ENCODE measurements at regions not wholly inside any gene's neighbourhood (a gene's known extent, or its start where the extent isn't known, plus 50 kb on each side); places are given as distances from the start of the nearest gene placed in this dataset.

DNA sequence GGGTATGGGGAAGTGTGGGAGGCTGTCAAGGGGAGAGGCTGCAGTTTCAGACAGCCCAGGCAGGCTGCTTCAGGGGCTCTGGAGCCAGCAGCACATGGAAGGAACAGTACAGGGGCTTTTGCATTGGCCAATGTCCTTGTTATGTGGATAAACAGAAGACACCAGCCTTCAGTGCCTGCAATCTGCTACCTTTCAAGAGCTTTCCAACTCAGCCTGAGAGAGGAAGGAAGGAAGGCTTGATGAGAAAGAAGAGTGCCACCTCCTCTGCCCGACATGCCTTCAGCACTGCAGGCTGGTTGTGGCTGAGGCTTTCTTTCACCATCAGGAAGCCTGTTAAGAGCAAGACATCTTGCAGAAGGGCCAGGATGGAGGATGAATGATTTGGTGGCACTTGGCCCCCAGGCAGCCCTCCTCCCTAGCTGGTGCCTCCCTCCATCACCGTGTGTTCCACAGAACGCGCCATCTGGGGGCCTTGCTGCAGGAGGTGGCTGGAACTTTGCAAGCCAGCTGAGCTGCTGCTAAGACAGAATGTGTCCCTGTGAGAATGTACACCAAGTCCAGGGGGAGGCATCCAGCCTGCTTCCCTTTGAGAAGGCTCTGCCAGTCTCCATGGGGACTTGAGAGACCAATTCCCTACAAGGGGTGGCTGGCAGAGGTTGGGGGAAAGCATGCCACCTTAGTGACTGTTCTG, 372.4 kb upstream of the PROX1 start:
- TF ChIP-seq EZH2 (IDR thresholded peaks at IDR 0.05; ENCODE audit: low read length): no peak
- TF ChIP-seq, protein P1, sequence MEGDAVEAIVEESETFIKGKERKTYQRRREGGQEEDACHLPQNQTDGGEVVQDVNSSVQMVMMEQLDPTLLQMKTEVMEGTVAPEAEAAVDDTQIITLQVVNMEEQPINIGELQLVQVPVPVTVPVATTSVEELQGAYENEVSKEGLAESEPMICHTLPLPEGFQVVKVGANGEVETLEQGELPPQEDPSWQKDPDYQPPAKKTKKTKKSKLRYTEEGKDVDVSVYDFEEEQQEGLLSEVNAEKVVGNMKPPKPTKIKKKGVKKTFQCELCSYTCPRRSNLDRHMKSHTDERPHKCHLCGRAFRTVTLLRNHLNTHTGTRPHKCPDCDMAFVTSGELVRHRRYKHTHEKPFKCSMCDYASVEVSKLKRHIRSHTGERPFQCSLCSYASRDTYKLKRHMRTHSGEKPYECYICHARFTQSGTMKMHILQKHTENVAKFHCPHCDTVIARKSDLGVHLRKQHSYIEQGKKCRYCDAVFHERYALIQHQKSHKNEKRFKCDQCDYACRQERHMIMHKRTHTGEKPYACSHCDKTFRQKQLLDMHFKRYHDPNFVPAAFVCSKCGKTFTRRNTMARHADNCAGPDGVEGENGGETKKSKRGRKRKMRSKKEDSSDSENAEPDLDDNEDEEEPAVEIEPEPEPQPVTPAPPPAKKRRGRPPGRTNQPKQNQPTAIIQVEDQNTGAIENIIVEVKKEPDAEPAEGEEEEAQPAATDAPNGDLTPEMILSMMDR (optimal IDR thresholded peaks at IDR 0.05 in 1 of 3, IDR thresholded peaks at IDR 0.05 in 1 of 3, conservative IDR thresholded peaks at IDR 0.05 in 1 of 3; ENCODE audit: extremely low read depth in 1 of 3, insufficient read depth in 2 of 3, low read length in 3 of 3): no peak
- Histone ChIP-seq H3K79me2 (ENCODE audit: control insufficient read depth, insufficient read depth, low read length) (no peaks in the 10 kb centered on the region), H4K20me1 (ENCODE audit: control insufficient read depth, extremely low read depth, insufficient read depth, low read length) (no peaks in the 10 kb centered on the region), H3K4me2 (ENCODE audit: control insufficient read depth, extremely low read depth, insufficient read depth, low read depth, low read length) (no peak overlapping the region), H3K4me3 (ENCODE audit: control insufficient read depth in 2 of 3, extremely low read depth in 1 of 3, insufficient read depth in 2 of 3, low read depth in 1 of 3, low read length in 3 of 3) (no peak overlapping the region), H2AFZ (ENCODE audit: control insufficient read depth, low read length) (no peak overlapping the region), H3K9ac (ENCODE audit: control insufficient read depth, extremely low read depth, insufficient read depth, low read length) (no peak overlapping the region), H3K4me1 (ENCODE audit: control insufficient read depth, extremely low read depth, insufficient read depth, low read length) (no peaks in the 10 kb centered on the region), H3K27me3 (ENCODE audit: control insufficient read depth, extremely low read depth, insufficient read depth, low read length) (no peaks in the 10 kb centered on the region), H3K9me1 (ENCODE audit: control insufficient read depth, extremely low read depth, insufficient read depth, low read length) (no peaks in the 10 kb centered on the region), H3K36me3 (ENCODE audit: control insufficient read depth in 2 of 2, extremely low read depth in 1 of 2, insufficient read depth in 2 of 2, low read length in 2 of 2) (no peaks in the 10 kb centered on the region), H3K27ac (ENCODE audit: control insufficient read depth, insufficient read depth, low read length) (no peak overlapping the region), H3K9me3 (ENCODE audit: control insufficient read depth, low read depth, low read length) (no peaks in the 10 kb centered on the region)
- FAIRE-seq (no peak), DNase-seq (ENCODE audit: low read depth, low spot score) (no peak)
- dilution Hi-C loops (cut with MboI; ENCODE audit: extremely low pct_ligation_motif_present, low sequenced_read_pairs): no loop called here

DNA sequence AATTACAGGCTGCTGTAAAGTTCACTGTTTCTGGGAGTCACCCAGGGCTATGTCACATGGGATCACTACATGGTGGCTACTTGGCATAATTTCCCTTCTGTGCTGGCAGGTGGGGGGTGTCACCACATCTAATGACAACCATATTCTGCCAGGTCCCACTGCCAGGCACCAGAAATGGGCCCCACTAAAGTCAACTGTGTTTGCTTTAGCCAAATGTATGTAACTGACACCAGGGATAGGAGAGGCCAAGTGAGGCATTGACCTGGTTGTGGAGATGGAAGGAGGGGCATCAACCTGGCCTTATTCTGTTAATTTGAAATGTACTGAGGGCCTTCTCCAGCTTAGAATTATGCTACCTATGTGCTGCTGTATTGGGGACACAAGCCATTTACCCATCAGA, 370.6 kb upstream of the PROX1 start:
- H4K20me1 ChIP-seq (ENCODE audit: control insufficient read depth, extremely low read depth, insufficient read depth, low read length): no peaks in the 10 kb centered on the region
- H2AFZ ChIP-seq (ENCODE audit: control insufficient read depth, low read length): no peak overlapping the region
- H3K4me2 ChIP-seq (ENCODE audit: control insufficient read depth, extremely low read depth, insufficient read depth, low read depth, low read length): no peak overlapping the region
- DNase-seq (ENCODE audit: low read depth, low spot score): no peak
- H3K9ac ChIP-seq (ENCODE audit: control insufficient read depth, extremely low read depth, insufficient read depth, low read length): no peak overlapping the region
- H3K4me1 ChIP-seq (ENCODE audit: control insufficient read depth, extremely low read depth, insufficient read depth, low read length): no peaks in the 10 kb centered on the region
- dilution Hi-C loops (cut with MboI; ENCODE audit: extremely low pct_ligation_motif_present, low sequenced_read_pairs): no loop called here
- H3K9me3 ChIP-seq (ENCODE audit: control insufficient read depth, low read depth, low read length): no peaks in the 10 kb centered on the region
- no peak overlapping the region for H3K27ac ChIP-seq (ENCODE audit: control insufficient read depth, insufficient read depth, low read length)
- no peak overlapping the region for H3K4me3 ChIP-seq (ENCODE audit: control insufficient read depth in 2 of 3, extremely low read depth in 1 of 3, insufficient read depth in 2 of 3, low read depth in 1 of 3, low read length in 3 of 3)
- TF ChIP-seq, protein P1 (optimal IDR thresholded peaks at IDR 0.05 in 1 of 3, IDR thresholded peaks at IDR 0.05 in 1 of 3, conservative IDR thresholded peaks at IDR 0.05 in 1 of 3; ENCODE audit: extremely low read depth in 1 of 3, insufficient read depth in 2 of 3, low read length in 3 of 3): no peak
- no peak for TF ChIP-seq EZH2 (IDR thresholded peaks at IDR 0.05; ENCODE audit: low read length)
- no peaks in the 10 kb centered on the region for H3K27me3 ChIP-seq (ENCODE audit: control insufficient read depth, extremely low read depth, insufficient read depth, low read length)
- no peaks in the 10 kb centered on the region for H3K36me3 ChIP-seq (ENCODE audit: control insufficient read depth in 2 of 2, extremely low read depth in 1 of 2, insufficient read depth in 2 of 2, low read length in 2 of 2)
- no peak for FAIRE-seq
- H3K9me1 ChIP-seq (ENCODE audit: control insufficient read depth, extremely low read depth, insufficient read depth, low read length): no peaks in the 10 kb centered on the region
- no peaks in the 10 kb centered on the region for H3K79me2 ChIP-seq (ENCODE audit: control insufficient read depth, insufficient read depth, low read length)
